GM18498 (cell line): ENCODE measurements at regions not wholly inside any gene's neighbourhood (a gene's known extent, or its start where the extent isn't known, plus 50 kb on each side); places are given as distances from the start of the nearest gene placed in this dataset.
A peak's percentile ranks its signal among the peaks of the same experiment; 100 is the strongest.

Experiments
- ATAC-seq: cut with Tn5 transposase; IDR thresholded peaks from one replicate; pipeline ENCODE4 v1.9.1; 2021; ENCODE audit warnings: mild to moderate bottlenecking, moderate library complexity; ENCODE audit not compliant: unreplicated experiment

DNA sequence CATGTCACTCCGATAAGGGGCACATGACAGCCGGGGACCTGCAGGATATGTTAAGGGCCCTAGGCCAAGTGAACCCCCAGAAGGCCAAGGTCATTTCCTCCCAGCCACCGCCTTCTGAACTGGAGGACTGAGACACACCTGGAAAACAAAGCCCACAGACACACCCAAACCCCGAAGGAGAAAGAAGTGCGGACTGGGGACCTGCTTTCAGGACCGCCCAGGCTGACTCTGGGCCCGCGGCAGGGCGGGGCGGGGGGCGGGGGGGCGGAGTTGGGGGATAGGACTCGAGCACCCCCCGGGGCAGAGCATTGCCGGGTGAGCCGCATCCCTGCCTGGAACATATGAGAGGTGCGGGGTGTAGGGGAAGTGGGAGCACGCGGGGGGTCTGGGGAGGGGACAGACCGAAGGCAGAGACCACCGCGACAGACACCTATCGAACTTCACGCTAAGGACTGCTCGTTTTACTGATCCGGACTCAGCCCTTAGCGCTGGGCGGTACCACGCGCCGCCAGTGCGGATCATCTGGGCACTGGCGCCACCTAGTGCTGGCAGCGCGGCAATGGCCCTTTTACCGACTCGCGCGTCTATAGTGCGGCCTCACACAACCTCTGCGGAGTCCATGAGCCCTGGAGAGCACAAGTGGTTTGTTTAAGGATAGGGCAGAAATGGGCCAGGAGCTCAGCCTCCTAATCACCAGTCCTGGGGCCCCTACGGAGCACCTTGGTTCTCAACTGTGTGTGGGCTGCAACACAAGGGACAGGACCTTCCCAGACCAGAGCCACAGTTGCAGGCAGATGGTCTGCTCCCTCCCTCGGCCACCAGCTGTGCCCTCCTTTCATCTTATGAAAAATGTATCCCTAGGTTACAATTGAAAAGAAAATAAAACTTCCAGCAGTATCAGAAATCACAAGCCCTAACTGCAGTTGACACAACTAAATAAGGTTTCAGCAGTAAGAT, 157.6 kb downstream of the HERPUD2 start:
- ATAC-seq = peak; percentile 99

DNA sequence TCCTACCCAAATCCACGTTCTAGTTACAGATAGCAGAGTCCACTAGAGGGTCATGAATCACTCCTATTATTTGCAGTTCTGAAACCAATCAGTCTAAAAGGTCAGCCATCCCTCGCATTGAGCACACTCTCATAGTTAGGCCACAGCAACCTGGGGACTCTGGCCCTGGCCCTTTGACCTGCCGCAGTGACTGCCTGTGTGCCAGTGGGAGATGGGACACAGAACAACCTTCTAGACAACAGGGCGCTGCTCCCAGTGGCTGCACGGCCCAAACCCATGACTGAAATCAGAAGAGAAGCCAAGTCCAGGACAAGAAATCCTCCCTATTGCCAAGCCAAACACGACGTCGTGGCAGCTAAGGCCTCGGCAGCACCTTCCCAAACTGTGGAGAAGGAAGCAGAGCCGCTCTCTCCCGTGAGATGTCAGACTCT, 158.5 kb downstream of the HERPUD2 start:
- no peak for ATAC-seq

DNA sequence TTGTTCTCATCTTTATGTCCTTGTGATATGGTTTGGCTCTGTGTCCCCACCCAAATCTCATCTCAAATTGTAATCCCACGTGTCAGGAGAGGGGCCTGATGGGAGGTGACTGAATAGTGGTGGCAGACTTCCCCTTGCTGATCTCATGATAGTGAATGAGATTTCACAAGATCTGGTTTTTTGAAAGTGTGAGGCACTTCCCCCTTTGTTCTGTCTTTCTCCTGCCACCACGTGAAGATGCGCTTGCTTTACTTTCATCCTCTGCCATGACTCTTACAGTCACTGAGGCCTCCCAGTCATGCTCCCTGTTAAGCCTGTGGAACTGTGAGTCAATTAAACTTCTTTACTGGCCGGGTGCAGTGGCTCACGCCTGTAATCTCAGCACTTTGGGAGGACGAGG, 161.0 kb downstream of the HERPUD2 start:
- no peak for ATAC-seq

DNA sequence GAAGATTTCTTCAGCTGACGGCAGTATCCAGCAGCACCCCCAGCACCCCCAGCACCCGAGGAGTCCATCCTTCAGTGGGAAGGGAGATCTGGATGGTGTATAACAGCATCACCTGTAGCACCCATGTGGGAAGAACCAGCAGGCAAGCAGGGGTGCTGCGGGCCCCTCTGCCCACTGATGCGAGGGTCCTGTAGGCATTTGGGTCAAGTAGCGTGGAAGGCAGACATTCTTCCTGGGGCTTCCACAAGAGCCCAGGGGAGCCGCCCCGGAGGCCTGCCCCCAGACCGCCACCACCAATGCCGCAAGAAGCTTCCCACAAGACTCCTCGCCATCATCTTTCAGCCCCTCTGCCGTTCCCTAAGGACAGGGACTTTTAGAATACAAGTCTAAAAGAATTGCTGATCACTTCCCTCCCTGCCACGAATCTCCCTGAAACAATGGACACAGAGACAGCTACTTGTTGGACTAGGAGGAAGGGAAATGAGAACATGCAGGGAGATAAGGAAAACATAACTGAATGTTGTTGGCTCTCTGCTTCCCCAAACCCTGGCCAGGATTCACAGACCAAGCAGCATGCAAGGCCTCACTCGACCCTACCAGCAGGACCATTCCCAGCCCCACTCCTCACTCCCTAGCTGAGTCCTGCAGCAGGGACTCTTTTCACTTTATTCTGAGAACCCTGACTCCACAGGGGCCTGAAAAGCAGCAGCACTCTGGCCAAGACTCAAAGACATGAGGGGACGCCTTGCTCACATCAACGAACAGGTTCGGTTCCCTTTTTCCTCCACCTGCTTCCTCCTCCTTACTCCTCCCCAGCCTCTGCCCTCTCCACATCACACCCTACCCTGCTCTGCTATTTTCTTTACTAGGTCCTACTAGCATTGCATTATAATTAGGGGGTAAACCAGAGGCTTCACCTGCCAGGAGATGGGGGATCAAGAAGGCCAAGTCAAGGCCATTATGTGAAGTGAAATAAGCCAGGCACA, 164.5 kb downstream of the HERPUD2 start:
- no peak for ATAC-seq

DNA sequence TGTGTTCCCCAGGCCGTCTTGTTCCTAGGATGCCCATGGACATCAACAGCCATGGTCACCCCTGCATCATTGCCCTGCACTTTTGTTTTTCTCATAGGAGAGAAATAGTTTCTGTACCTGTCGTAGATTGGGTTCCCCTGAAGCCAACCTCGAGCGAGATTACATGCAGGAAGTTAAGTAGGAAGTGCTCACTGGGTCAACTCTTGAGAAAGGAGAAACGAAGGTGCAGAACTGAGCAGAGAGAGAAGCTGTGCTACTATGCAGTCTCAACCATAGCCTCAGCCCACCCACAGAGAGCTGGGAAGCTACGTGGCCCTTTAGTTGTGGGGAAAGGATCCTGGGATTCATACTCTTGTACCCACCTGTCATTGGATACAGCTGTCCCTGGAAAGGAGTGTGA, 165.2 kb downstream of the HERPUD2 start:
- ATAC-seq = no peak

DNA sequence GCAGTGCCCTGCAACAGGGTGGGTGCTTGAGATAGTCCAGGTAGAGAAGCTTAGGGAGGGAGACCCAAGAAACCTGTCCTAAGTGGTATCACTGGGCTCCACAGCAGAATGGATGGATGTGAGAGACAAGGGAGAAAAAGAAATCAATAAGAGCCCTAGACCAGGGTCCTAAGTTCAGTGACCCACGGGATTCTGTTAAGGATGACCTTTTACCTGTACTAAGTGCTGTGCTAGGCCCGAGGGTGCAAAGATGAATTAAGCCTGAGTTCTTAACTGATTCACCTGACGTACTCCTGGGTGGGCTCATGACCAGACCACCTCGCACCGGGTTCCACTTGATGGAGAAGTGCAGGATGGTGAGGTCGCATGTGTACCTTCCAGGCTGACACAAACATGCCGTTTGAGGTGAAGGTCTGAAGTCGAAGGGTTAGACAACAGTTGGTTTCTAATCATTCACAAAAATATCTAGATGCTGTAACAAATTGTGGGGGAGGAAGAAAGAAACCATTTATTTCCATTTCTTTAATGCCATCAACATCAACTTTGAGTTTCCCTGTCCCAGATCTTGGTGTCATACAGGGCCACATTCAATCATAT, 166.5 kb downstream of the HERPUD2 start:
- ATAC-seq = no peak

DNA sequence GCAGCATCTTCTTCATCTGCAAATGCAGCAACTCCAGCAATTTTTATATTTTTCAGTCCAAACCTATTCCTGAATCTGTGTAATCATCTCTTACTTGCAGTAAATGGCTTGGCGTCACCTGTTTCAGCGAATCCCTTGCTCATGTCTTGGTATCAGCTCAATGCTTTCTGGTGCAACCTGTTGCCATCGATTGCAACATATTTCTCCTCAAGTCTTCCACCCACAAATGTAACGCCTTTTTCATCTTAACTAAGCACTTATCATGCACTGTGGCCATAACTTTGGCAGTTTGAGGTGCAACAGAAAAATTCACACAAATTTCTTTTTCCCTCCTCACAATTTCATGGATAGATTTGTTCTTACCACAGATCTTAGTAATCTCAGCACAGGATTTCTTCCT, 168.3 kb downstream of the HERPUD2 start:
- no peak for ATAC-seq

DNA sequence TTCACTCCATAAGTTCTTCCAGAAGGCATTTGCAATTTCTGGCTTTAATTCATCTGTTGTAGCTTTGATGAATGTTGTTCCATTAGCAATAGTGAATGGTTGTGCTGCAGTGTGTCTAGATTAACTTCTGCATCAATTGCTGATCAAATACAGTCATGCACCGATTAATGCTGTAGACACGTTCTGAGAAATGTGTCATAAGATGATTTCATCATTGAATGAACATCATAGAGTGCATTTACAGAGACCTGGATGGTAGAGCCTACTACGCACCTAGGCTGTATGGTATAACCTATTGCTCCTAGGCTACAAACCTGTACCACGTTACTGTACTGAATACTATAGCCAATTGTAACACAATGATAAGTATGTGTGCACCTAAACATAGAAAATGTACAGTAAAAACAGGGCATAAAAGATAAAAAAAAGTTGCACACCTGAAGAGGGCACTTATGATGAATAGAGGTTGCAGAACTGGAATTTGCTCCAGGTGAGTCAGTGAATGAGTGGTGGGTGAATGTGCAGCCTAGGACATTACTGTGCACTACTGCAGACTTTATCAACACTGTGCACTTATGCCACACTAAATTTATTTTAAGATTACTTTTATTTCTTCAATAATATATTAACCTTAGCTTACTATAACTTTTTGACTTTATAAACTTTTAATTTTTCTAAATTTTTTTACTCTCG, 170.7 kb downstream of the HERPUD2 start:
- ATAC-seq = no peak

DNA sequence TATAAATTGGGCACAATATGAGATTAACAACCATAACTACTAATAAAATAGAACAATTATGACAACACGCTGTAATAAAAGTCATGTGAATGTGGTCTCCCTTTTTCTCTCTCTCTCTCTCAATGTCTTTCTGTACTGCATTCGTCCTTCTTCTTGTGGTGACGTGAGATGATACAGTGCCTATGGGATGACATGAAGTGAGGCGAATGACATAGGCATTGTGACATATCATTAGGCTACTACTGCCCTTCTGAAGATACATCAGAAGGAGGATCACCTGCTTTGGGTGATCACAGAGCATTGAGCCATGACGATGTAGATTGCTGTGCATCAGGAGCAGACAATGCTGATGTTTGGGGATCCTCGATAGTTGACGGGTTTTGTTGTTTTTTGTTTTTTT, 171.6 kb downstream of the HERPUD2 start:
- no peak for ATAC-seq

DNA sequence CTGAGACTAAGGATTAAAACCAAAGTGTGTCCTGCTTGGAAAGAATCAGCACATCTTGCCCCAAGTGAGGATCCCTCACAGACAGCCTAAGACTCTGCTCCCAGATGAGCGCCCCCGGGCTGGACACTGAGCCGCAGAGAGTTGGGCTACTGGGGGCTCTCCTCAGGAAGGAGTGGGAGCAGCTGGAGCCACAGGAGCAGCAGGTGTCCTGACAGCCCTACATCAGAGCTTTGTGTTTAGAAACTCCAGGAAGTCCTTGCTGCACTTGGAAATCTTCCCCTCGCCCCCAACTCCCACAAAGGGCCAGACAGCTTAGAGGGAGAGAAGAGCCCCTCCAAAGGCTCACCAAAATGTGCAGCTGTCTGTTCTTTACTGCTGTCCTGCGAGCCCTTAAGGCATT, 172.2 kb downstream of the HERPUD2 start:
- no peak for ATAC-seq

DNA sequence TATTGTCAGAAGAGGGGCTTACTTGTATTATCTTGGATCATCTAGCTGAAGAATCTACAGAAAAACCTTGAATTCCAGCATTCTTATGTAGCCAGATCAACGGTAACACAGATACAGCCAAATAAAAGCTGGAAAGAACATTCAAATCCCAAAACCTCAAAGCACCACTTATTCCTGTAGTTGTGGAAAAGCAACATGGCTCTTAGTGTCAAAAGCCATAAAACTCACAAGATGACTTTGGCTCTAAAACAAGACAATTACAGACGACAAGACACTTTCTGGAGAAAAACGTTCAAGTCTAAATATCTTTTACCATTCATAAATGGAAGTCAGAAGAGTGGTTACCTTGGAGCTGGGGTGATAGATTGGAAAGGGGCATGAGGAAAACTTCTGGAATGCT, 173.0 kb downstream of the HERPUD2 start:
- no peak for ATAC-seq

DNA sequence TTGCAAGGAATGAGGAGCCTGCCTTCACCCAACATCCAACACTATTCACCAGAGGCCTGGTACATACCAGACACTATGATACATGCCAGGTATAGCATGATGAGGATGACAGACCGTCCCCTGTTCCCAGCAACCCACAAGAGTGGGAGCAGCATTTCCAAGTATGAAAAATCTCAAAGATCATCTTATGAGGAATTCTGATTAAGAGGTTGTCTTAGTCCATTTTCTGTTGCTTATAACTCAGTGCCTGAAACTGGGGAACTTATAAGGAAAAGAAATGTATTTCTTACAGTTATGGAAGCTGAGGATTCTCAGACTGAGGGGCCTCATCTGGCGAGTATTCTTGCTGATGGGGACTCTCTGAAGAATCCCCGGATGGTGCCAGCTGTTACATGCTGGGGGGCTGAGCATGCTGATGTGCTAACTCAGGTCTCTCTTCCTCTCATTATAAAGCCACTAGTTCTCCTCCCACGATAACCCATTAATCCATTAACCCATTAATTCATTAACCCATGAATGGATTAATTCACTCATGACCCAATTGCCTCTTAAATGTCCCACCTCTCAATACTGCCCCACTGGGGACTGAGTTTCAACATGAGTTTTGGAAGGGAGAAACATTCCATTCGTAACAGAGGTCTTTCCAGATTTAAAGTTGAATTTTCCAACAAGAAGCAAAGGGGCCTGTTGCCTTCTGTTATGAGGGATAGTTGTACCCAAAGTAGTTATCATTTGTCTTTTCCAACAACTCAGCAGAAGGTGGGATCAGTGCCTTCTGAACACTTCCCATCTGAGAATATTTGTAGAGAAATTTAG, 173.9 kb downstream of the HERPUD2 start:
- ATAC-seq = no peak

DNA sequence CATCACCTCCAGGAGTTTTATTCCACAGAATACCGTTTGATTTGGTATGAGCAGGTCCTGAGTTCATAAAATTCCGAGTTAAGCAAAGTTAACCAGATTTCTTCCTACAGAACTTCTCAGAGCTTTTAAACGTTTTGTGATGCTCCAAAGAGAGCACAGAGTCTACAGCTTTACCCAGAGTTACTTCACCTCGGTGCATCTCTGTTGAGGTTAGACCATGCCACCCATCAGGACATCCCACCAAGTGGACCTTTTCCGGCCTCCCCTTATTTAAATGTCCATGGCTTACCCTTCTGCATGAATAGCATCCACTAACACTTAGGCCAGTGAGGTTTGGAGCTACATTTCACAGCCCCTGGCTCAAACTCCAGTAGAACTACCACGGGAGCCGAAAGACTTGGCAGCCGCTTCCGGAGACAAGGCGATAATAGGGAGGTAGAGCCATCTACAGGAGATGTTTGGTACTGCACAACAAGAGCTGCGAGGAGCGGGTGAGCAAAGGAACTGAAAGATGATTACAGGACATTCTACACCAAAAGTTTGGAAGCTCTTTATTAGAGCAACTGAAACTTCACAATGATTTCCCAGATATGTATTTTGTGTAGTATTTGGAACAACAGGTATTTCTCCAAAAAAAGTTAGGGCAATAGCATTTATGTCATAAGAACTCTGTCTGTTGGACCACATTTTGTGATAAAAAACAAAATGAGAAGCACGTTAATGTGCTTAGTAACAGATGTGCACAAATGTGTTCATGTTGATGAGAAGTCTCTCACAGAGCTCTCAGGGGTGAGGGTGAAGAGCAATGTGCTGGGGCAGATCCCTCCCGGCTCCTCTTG, 174.7 kb downstream of the HERPUD2 start:
- peak; percentile 91 for ATAC-seq

DNA sequence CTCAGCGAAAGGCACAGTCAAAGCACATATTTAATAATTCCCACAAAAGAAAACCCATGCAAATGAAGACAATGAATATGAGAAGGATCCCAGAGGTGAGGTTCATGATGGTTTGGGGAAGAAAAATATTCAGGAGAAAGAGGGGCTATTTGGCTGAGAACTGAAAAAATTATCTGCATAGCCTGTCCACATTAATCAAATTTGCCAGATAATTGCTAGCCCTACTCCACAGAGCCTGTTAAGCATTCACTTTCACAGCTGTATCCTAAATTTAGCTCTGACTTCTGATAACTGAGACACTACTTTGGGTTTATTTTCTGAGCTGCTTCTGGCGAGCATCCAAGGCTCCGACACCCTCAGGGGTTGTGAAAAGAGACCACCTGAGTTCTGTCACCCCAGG, 176.2 kb downstream of the HERPUD2 start:
- no peak for ATAC-seq

DNA sequence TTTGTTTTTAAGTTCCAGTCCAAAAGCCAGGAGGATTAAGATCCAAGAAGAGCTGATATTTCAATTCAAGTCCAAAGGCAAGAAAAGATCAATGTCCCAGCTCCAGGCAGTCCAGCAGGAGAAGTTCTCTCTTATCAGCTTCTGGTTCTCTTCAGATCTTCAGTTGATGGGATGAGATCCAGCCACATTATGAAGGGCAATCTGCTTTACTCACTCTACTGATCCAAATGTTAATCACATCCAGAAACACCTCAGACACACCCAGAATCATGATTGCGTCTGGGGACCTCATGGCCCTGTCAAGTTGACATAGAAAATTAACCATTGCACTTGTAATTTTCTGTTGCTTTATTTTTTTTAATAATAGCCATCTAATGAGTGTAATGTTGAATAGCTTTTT, 178.4 kb downstream of the HERPUD2 start:
- no peak for ATAC-seq

DNA sequence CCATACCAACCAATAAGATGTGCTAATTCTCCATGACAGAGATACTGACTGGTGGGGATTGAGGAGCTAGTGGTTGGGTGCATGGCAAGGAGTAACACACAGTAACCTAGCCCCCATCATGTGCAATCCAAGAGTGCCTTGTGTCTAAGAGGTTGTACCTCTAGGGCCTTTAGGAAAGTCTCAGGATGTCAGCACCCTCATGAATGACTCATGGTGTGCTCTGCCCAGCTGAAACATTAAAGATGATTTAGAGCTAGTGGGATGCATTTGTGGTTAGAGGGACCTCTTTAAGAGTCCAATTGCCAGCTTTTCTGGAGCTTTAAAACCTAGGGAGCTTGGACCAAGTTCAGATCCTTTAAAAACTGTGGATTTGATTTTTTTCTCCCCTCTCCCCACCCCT, 181.1 kb downstream of the HERPUD2 start:
- no peak for ATAC-seq

DNA sequence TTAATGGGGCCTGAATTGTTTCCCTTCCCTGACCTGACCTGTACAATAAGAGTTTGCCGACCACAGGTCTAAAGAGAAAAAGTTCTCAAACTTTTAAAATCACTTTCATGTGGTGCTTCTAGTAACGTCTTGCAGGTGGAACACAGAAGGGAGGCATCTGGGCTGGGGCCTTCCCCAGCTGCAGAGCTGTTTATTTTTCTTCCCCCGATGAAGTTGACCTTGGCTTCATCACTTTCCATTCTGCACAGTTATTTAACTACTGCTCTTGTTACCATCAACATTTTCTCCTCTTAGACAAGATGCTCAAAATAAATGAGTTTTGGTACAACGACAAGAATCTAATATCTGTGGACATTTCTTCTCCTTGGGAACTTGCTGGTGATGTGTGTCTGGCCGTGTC, 181.7 kb downstream of the HERPUD2 start:
- no peak for ATAC-seq

DNA sequence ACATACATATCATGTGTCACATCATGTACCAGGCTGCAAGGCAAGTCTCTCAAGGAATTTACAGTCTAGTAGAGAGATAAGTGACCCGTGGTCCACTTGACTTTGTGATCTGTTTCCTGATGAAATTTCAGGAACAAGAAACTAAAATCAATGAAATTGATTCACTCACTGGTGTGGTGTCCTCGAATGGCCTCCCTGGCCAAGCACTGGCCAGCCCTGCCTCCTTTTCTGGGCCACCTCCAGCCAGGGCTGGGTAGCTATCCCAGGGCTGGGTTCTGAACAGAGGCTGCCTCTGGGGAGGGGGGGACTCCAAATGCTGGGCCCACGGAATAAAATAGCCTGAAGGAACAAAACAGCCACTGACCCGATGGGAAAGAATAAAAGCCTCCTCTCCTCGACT, 182.2 kb downstream of the HERPUD2 start:
- no peak for ATAC-seq
